H1 (cell line): ENCODE measurements at regions not wholly inside any gene's neighbourhood (a gene's known extent, or its start where the extent isn't known, plus 50 kb on each side); places are given as distances from the start of the nearest gene placed in this dataset.

Experiments used
- CTCF ChIP-seq, 3 experiments: IDR thresholded peaks; 1 replicate in 2 of 3; 2 replicates in 1 of 3; pipeline versions ENCODE4 v1.5.1 to v1.6.1; 2011; ENCODE audit warnings: low read length in 3 of 3, mild to moderate bottlenecking in 3 of 3, inconsistent platforms in 2 of 3, low read depth in 1 of 3, moderate library complexity in 1 of 3; ENCODE audit not compliant: insufficient read depth in 1 of 3; ENCODE audit errors: control extremely low read depth in 1 of 3
- EZH2 ChIP-seq: fragments of 200-600 bp; sonication (generic); IDR thresholded peaks from 2 replicates; pipeline ENCODE4 v1.7.1; 2012; ENCODE audit warnings: low read depth, mild to moderate bottlenecking, moderate library complexity, low read length, inconsistent platforms; ENCODE audit not compliant: severe bottlenecking
- KDM1A ChIP-seq: fragments of 200-600, 300-600 bp; sonication (generic); IDR thresholded peaks from 2 replicates; pipeline ENCODE4 v1.7.1; 2016; ENCODE audit warnings: mild to moderate bottlenecking, low read length, borderline replicate concordance
- MAX ChIP-seq: IDR thresholded peaks from 2 replicates; pipeline ENCODE4 v1.6.1; 2012; ENCODE audit warnings: inconsistent platforms
- POLR2A ChIP-seq, 2 experiments: IDR thresholded peaks; 1 replicate in 1 of 2; 2 replicates in 1 of 2; pipeline ENCODE4 v1.6.1; 2011; ENCODE audit warnings: low read depth in 2 of 2, low read length in 2 of 2, mild to moderate bottlenecking in 2 of 2; ENCODE audit errors: control extremely low read depth in 1 of 2
- TBP ChIP-seq: IDR thresholded peaks from 2 replicates; pipeline ENCODE4 v1.6.1; 2011; ENCODE audit warnings: low read depth, low read length, improper control_type of control experiment

- TF ChIP-seq KDM1A (no peak), EZH2 (no peak), POLR2A (IDR thresholded peaks at IDR 0.05; ENCODE audit: control extremely low read depth in 1 of 2, low read depth in 2 of 2, low read length in 2 of 2) (no peak), CTCF (IDR thresholded peaks at IDR 0.05; ENCODE audit: control extremely low read depth in 1 of 3, insufficient read depth in 1 of 3, low read depth in 1 of 3, low read length in 3 of 3) (no peak), MAX (no peak), TBP (no peak)
Measured at GRCh38 chr5:124892185-124892848, 145.9 kb upstream of the ZNF608 start.
